NCI-H774 (cell line): ENCODE measurements at regions not wholly inside any gene's neighbourhood (a gene's known extent, or its start where the extent isn't known, plus 50 kb on each side); places are given as distances from the start of the nearest gene placed in this dataset.
A peak's percentile ranks its signal among the peaks of the same experiment; 100 is the strongest.

Source experiments
- DNase-seq: peaks from one replicate; lab custom pipeline; 2025; lab: John Stamatoyannopoulos, UW

DNA sequence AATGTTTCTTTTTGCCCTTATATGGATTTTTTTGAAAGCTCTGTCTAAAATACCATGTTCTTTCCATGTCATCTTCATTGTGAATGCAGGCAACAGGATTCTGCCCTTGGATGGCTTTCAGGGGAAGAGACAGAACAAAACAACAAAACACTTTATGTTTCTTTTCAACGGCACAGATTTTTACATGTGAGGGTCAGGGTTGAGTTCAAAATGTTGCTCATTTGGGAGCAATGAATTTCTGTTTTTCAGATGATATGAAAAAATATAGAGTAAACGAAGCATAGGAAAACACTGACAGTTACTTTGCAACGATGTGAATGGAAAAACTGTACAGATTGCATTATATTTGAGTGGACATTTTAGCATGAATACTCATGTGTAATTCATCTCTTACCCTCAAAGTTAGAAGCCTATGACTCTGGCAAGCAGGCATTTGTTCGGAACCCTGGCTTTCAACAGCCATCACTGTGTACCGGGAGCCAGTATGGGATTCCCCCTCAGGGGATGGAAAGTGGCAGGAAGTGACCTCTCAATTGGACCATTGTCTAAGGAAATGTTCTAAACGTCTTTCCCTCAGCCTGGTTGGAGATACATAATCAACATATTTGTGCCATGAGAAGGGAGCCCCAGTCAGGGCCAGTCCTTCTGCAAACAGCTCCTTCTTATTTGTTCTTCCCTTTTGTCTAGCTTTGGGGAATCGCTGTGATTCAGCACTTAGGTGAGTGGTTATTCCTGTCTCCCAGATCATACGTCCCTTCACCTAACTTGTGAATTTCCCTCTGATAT, 153.9 kb upstream of the MEF2C start:
- DNase-seq = no peak

DNA sequence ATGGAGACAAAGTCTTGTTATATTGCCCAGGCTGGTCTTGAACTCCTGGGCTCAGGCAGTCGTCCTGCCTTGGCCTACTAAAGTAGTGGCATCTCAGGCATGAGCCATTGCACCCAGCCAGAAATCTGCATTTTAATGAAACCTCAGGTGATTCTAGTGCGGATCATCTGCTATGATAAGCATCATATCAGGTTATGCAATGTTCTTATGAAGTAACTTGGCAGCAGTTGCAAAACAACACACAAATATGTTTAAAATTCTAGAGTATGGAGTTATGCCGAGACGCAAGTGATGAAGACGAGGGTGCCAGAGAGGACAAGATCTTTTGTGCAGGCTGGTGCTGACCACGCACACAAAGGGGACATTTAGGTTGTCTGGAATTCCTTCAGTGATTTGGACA, 153.2 kb upstream of the MEF2C start:
- DNase-seq = no peak

DNA sequence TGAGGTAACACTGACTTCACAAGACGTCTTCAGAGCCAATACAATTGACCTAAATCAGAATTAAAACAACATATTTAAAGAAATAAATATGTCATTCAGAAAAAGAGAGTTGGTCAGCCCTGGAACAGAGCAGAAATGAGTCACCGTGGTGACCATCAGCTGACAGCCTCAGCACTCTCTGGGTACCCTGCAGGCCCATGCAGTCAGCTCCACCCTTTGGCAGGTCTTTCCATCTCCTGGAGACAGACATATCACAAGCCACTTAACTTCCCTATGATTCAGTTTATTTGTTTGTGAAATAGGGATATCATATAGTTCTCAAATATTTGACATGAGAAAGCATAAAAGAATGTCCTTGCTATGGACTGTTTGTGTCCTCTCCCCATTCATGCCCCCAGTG, 151.6 kb upstream of the MEF2C start:
- DNase-seq = no peak

DNA sequence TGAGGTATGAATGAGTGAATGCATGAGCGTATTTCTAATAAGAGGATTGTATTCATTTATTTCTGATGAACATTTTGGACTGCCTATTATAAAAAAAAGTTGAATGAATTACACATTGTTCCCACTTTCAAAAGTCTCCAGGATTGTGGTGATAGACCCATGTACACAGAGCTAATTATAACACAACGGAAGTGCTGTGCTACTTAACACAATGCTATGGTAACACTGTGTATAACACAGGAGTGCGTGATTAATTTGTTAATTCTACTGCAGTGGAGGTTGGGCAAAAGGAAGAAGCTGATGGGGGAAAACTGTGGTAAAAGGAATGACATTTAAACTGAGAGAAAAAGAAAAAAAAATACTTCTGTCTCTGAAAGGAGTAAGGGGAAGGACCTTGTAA, 147.8 kb upstream of the MEF2C start:
- no peak for DNase-seq

DNA sequence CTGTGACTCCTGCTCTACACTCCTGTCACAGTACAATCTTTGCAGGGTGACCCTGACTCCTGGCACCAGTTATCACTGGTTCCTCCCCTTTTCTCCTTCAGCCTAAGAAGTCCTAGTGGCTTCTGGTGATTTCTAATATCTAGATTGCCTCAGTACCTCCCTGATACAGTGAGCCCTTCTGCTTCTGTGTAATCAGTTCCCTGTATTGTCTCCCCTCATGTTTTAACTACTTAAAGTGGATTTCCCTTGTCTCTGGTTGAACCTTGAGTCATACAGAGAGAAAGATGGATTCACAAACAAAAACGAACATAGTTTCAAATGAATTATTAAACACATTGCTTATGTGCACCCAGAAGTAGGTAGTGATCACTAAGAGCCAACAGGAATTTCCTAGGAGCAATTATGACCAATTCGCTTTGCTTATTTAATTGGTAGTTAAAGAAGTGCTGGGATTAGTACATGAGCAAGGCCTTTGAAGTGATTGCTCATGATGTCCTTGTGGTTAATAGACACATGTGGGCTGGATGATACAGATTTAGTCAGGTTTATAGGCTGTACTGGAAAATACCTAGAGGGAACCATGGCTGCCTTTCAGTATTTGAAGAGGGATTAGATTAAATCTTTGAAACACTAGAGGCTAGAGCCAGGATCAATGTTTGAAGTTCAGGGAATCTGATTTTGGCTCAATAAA, 145.8 kb upstream of the MEF2C start:
- no peak for DNase-seq

DNA sequence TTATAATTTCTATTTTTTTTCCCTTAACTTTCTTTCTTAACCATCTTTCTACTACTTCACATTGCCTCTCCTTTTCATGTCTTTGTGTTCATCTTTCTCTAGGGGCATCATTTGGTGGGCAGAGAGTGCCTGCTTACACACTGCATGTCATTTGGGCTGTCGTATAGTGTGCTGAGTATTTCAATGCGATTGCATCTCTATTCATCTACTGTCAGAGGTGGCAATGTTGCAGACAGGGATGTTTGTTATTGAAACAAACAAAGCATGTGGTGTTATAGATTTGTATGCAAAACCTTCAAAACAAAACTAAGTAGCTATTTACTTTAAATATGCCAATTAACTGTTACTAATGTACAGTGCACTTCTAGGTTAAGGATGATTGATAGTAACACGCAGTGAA, 141.1 kb upstream of the MEF2C start:
- DNase-seq = no peak

DNA sequence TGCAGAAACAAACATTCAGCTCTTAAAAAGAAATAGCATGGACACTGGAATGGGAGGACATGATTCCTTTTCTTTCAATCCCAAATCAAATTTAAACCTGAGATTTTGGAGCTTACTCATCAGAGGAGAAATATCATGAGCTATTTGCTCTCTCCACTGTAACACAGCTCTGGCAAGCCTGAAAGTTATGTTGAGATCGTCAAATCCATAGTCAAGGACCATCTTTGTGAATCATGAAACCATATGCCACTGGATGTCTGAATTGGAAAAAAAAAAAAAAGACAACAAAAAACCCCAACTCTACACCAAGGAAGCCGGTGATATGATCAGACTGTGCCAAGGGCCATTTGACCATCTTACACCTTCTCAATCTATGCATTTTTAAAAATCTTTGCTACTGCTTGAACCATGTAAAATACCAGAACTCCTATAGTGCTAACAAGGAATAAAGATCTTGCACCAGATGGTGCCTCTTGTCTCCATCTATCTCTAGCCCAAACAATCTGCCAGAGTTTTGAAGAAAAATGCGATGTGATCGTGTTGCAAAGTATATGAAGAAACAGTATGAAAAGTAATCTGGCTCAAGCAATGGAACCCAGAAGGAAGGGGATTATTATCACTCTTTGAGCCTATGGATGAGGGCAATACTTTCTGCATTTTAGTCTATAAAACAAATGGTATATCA, 138.1 kb upstream of the MEF2C start:
- DNase-seq = no peak

DNA sequence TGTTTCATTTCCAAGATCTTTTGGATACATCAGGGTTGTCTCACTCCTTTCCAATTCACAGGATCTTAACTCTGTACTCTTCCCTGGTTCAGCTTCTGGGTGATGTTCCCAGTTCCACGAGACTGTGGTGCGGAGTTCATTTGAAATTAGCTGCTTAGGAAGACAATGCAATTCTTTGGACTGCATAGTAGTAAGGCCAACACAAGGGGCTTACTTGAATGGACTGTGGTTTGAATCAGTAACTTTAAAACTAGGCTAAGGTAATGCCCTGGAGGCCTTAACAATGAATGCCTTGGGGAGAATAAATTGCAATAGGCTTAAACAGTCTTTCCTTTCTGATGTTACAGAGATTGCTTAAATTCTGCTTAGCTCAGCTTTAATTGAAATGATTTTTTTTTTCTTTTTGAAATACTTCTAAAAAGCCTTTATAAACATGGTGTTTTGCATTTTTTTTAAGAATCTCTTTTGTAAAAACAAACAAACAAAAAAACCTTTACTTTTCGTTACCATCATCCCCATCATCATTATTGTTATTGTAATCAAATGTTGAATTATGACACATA, 133.8 kb upstream of the MEF2C start:
- DNase-seq = no peak

DNA sequence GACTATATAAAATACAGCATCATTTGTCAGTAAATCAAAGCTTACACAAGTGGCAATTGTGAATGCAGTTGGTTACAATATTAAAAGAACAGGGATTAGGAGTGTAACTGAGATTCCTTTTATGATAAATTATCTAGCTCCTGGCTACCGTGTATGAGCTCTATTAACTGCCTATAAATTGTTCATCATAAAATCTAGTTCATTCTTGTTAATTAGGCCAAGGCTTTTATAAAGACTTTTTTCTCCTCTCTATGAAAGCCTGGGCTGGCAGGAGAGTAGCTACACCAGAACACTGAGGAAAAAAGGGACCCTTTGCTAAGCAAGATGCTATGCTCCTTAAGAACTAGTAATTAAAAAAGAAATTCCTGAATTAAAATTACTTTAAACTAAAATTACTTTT, 132.4 kb upstream of the MEF2C start:
- no peak for DNase-seq

DNA sequence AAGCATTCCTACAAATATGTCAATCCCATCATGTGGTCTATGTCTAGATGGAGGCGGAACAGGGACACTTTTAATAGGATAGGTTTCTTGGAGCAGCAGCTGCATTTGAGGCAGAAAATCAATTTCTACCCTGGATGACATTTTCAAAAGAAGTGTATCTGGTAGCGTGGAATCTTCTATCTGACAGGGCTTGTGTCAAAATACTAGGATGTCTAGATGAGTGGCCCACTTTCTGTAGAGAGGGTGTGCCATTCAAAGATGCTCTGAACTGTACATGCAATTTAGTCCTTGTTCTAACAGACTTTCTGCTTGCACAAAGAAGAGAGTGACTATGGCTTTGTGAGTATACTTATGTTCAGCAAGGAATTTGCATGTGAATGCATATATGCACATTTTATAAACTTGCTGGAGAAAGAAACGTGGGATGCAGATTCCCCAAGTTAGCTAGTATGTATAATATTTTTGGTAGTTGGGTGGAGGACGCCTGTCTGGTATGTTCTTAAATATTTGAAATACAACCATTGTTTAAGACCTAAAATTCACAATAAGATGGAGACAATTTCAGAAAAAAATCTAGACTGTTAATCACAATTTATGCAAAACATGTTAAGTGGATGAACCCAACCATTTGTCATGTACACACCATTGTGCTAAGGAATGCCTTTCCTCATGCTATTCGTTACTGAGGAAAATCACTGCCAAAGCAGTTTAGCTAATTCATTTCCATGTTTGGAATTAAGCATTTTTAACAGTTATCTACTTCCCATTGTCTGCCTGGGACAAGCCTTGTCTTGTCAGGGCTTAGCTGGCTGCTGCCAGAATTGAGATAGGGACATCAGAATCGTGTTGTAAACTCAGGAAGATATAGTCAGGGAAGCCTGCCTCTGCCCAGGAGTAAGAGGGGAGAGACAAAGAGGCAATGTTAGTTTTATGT, 129.1 kb upstream of the MEF2C start:
- no peak for DNase-seq

DNA sequence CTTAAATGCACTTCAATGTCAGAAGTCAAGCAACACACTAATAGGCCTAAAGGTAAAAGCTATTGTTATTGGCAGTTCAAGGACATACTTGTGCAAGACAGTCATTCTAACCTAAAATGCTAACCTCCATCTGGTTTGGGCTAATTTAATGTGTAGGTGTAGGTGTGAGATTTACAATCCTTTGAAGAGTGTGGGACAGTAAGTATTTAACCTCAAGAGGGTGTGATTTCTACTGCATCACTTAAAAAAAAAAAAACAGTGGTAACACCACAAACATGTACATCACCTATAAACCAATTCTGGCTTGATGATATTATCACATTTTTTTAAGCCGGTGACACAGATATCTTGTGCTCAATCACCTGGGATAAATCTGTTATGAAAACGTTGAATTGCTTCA, 127.5 kb upstream of the MEF2C start:
- DNase-seq = no peak

DNA sequence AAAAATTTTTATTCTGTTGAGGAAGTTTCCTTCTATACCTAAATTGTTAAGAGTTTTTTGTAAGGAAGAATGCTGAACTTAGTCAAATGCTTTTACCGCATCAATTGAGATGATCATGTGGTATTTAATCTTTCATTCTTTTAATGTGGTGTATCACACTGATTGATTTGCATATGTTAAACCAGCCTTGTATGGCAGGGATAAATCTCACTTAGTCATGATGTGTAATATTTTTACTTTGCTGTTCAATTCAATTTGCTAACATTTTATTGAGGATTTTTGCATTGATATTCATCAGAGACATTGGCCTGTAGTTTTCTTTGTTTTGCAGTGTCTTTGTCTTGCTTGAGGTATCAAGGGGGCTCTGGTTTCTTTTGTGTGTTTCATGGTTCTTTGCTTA, 125.3 kb upstream of the MEF2C start:
- DNase-seq = no peak

DNA sequence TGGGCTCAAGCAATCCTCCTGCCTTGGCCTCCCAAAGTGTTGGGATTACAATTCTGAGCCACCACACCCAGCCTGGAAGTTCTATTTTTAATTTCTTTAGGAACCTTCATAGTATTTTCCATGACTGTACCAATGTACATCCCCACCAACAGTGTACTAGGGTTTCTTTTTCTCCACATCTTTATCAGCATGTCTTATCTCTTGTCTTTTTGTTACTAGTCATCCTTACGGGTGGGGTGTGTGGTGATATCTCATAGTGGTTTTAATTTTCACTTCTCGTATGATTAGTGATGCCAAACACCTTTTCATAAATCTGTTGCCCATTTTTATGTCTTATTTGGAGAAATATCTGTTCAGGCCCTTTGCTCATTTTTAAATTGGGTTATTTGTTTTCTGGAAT, 123.0 kb upstream of the MEF2C start:
- no peak for DNase-seq

DNA sequence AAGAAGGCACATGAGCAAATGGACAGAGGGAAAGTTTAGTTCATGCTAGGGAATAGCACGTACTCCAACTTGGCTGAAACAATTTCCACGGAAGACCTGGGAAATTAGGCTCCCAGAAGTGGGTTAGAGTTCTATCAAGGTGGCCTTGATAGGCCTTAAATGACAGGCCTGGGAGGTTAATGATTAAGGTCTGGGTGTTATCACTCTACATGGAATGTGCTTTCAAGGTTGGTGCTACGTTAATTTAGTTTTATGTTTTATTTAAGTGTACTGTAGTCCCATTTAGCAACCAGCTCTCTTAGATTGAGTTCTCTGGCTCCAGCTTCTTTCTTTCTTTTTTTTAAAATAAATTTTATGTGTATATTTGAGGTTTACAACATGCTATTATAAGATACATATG, 121.4 kb upstream of the MEF2C start:
- DNase-seq = no peak

DNA sequence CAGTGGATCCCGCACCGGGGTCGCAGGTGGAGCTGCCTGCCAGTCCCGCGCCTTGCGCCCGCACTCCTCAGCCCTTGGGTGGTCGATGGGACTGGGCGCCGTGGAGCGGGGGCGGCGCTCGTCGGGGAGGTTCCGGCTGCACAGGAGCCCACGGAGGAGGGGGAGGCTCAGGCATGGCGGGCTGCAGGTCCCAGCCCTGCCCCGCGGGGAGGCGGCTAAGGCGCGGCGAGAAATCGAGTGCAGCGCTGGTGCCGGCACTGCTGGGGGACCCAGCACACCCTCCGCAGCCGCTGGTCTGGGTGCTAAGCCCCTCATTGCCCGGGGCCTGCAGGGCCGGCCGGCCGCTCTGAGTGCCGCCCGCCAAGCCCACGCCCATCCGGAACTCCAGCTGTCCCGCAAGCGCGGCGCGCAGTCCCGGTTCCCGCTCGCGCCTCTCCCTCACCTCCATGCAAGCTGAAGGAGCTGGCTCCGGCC, 120.6 kb upstream of the MEF2C start:
- no peak for DNase-seq

DNA sequence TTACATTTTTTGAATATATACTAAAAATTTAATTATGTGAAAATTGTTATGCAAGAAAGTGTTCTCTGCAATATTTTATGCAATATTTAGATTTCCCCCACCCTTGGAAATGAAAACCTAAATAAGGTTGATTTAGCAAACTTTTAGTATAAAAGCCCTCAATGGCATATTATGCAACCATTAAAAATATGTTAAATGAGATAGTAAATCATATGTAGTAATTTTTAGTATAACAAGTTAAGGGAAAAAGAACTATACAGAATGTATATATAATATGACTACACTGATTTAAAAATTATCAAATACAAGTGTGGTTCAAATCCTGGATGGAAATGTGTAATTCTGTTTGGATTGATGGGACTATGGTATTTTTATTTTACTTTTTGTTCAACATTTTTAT, 116.9 kb upstream of the MEF2C start:
- DNase-seq = no peak

DNA sequence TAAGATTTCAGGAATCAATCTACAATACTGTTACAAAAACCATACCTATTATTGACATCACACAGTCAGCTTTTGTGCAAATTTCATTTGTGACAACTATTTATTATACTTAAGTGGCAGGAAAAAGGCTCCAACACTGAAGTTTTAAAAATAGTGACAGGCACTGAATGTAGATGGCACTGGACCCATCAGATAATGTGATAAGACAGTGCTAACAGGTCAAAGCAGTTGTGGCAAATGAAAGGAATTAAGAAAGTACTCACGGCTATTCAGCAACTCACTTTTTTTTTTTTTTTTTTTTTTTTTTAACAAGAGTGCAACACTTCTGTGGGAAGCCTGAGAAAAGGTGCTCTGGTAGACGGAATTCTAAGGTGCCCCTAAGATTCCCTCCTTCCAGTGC, 115.0 kb upstream of the MEF2C start:
- DNase-seq = no peak

DNA sequence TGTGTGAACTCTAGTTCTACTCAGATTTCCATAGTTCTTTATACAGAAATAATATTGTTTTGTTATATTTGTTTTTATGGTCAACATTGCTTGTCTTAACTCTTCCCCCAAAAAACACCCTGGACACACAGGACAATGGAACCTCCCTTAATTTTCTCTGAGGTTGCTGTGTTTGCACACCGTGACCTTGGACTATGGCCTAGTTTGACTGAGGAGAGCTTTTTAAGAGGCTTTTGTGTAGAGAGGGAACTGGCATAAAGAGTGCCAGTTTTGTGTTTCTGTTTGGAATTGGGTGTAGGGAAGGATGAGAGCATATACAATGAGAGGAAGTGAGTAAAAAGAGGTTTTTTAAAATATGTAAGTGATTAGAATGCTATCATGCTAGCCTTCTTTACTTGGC, 101.1 kb upstream of the MEF2C start:
- peak; percentile 50 for DNase-seq

DNA sequence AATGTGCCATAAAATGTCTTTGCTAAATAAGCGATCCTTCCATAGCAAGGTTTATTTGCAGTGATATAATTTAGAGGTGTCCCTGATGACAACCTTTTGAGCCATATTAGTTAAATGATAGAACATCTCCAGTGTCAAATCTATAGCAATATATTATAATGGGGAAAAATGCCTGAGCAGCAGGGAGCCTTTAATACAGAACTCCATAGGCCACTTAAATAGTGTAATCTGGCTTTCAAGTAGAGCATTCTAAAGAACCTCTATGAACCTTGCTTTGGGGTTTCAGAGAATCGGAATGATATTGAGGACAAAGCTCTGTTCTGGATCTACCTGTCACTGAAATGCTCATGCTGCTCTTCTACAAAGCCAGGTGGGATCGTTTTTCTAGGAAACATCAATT, 96.7 kb upstream of the MEF2C start:
- no peak for DNase-seq

DNA sequence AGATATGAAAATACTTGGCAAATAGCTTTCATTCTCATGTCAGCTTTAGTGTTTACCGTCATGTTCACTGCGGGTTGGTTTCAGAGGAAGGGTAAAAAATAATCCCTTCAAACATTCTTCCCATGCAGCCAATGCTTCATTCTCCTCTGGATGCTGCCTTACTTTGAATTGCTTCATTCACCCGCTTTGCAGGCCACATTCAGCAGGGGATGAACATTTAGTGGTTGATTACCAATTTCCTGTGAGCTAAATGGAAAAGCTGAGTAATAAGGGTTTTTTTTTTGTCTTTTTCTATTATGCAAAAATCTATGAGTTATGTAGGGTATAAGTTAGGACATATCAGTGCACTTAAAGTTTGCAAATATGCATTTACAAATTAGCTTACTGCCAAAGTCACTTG, 96.3 kb upstream of the MEF2C start:
- DNase-seq = no peak

DNA sequence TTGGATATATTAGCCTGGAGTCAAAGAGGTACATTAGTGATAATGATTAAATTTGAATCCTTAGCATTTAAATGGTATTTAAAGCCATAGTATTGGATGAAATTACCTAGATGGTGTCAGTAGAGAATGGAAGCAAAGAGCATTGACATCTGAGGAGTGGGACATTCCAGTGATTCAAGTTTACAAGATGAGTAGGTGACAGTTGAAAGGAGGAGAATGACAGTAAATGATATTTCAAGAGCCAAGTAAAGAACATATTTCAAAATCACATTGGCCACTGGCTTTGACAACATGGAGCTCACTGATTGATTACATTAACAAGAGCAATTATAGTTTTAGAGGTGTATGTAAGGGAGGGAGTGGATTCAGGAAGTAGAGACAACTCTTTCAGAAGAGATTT, 93.9 kb upstream of the MEF2C start:
- no peak for DNase-seq
